GM12874 (cell line): ENCODE measurements at regions not wholly inside any gene's neighbourhood (a gene's known extent, or its start where the extent isn't known, plus 50 kb on each side); places are given as distances from the start of the nearest gene placed in this dataset.

Experiments used
- CTCF ChIP-seq: IDR thresholded peaks from 2 replicates; pipeline ENCODE4 v1.5.1; 2011; ENCODE audit warnings: low read depth, mild to moderate bottlenecking, control low read depth, low read length, moderate library complexity; ENCODE audit not compliant: insufficient read depth

- no peak for TF ChIP-seq CTCF
These were observed 1621.3 kb upstream of the B3GALT2 start for GRCh38 chr1:194807530-194808220.

- TF ChIP-seq CTCF = no peak
These were observed 1616.2 kb upstream of the B3GALT2 start for GRCh38 chr1:194802572-194802971.

DNA sequence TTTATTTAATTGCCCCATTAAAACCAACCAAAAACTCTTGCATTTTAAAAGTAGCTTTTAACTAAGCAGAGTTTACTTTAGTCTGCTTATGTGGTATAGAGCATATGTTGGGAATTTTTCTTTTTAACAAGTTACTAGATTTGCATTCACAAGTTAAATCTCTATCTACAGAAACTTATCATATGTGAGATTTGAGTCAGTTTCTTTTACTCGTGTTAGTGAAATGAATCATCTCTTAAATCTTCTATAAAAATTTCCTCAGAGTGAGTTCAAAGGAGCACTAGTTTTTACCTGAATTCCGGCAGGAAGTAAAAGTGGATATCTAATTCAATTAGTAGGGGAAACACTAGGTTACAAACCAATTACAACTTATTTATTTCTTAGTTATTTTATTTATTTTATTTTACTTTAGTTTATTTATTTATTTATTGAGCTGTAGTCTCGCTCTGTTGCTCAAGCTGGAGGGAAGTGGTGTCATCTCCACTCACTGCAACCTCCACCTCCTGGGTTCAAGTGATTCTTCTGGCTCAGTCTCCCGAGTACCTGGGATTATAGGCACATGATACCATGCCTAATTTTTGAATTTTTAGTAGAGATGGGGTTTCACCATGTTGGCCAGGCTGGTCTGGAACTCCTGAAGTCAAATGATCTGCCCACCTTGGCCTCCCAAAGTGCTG is 1609.6 kb upstream of the B3GALT2 start:
- TF ChIP-seq CTCF = no peak

GRCh38 chr1:194787001-194787400 is 1600.6 kb upstream of the B3GALT2 start:
- TF ChIP-seq CTCF = no peak

- TF ChIP-seq CTCF = no peak
These were observed 1599.6 kb upstream of the B3GALT2 start for GRCh38 chr1:194786027-194786426.

DNA sequence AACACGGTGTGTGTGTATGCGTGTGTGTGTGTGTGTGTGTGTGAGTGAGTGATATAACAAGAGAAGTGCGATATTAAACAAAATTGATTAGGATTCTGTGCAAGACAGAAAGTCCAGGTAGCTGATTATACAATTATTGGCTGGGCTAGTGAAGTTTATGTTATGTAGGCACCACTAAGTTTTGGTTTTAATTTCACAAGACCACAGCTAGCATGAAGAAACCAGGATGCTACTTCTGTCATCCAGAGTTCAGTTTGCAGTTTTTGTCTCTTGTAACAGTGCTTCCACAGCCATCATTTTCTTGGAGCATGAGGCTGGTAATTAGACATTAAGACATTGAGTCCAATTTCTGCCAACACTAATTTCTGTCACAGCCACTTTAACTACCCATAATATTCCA is 1590.2 kb upstream of the B3GALT2 start:
- no peak for TF ChIP-seq CTCF

- no peak for TF ChIP-seq CTCF
These were observed 1588.1 kb upstream of the B3GALT2 start for GRCh38 chr1:194774535-194774934.
